HuH-7 (cell line): ENCODE measurements at regions not wholly inside any gene's neighbourhood (a gene's known extent, or its start where the extent isn't known, plus 50 kb on each side); places are given as distances from the start of the nearest gene placed in this dataset.

ENCODE experiments used
- DNase-seq: peaks from one replicate; pipeline ENCODE4 v3.0.0; 2011; ENCODE audit warnings: low spot score

DNA sequence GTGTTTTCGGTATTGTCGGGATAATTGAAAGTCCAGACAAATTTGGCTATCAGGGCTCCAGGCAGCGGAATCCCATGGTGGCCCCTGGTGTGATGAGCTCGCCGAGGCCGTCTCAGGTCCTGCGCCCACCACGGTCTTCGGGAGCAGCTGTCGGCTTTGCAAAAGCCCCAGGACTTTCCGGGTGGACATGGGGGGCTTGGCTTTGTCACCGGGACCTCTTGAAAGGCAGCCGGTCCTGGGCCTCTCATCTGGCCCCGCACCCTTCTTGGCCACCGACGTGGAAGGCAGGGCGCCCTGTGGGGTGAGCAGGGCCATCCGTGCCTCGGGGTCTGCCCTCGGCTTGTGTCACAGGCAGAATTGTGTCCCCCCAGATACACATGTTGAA lies 87.1 kb upstream of the ACTRT2 start:
- no peak for DNase-seq

DNA sequence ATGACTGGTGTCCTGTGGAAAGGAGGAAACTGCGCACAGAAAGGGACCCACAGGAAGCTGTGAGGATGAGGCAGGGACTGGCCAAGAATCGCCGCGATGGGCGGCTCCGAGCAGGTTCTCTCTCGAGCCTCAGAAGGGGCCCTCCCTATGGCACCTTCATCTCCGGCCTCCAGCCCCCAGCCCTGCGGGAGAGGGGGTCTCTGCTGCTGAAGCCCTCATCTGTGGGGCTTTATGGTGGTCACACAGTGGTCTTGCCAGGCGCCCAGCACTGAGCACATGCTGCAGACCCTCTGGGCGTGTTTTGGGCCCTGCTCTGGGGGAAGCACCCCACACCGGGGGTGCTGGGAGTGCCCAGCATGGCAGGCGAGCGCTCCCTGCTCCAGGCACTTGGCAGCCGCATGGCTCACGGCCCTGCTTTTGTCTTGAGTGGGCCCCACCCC lies 86.6 kb upstream of the ACTRT2 start:
- no peak for DNase-seq

DNA sequence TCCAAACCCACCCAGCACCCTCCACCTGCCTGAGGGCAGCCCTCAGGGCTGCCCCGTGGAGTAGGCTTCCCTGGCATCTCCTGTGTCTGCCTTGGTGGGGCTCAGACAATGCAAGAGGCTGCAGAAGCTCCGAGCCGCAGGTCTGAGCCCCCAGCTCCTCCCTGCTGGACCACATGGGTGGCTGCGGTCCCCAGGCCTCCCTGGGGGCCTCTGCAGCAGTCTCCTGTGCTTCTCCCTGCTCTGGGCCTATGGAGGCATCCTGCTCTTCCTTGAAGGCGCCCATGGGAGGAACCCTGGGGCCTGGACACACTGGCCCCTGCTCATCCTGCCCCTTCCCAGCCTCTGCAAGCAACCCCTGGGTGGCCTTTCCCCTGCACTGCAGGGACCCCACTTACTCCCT lies 86.1 kb upstream of the ACTRT2 start:
- no peak for DNase-seq

DNA sequence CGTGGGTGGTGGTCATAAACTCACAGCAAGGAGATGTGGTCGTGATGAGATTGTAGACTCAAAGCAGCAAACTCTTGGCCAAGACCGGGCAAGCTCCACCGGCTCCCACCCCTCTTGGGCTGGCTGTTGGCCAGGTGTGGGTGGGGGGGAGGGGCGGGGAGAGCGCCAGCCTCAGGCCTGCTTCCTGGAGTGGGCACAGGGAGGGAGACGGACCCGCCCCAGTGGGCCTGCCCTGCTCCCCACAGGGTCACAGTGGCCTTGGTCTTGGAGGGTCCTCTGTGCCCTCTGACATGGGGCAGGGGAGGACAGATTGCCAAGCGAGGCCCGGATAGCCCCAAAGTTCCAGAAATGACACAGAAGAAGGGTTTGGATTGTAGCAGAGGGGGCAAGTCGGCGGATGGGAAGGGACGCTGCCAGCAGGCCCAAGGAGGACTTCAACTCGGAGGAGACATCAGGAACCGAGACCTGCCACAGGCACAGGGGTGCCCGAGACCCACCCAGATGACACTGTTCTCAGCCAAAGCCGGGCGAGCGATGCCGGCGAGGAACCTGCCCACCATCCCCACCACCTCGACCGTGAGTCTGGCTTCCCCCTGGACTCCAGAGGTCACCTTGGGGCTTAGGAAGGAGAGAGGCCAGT lies 85.4 kb upstream of the ACTRT2 start:
- DNase-seq, result no peak

DNA sequence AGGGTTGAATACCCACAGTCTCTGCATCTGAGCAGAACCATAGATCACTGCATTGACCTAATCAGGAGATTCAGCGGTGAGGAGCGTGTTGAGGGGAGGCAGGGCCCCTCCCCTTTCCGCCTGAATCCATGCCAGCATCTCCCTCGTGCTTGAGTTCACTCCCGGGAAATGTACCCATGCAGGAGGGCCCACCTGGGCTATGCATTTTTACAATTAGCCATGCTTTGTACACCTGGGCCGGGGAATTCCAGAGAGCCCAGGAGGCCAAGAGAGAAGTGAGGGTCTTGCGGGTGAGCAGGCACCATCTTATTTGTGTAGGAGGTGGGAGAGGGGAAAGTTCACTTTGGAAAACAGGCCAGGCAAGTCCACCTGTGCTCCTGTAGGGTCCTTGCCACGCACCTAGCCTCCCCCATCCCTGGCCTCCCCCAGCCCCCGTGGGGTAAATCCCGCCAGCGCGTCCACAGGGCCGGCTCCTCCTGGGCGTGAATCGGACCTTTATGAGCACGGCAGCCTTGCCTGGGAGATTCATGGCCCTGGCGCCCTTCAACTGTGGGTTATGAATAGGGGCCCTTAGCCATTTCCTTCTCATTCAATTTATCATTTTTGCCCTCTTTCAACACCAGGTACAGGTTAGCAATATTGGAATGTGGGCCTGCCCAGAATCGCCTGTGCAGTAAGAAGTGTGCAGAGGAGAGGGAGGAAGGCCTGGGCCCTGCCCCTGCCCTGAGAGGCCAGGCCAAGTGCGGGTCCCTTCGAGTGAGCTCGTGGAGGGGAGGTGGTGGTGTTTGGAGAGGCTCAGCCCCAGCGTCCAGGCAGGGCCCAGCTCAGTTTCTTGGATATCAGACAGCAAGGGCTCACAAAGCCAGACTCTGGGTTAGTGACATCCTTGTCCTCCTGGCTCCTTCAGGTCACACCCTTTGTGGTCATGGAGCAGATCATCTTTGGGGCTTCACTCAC lies 84.4 kb upstream of the ACTRT2 start:
- DNase-seq, result no peak

DNA sequence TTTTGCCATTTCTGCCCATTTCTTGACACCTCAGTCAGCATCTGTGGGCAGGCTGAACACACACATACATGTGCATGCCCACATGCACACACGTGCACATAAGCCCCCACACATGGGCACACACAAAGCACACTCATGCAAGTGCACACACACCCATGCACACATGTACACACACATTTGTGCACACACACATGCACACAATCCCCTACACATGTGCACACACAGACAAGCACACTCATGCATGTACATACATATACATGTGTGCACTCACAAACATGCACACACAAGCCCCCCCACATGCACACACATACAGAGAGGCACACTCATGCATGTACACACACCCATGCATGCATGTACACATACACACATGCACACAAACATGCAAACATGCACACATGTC lies 83.5 kb upstream of the ACTRT2 start:
- no peak for DNase-seq

DNA sequence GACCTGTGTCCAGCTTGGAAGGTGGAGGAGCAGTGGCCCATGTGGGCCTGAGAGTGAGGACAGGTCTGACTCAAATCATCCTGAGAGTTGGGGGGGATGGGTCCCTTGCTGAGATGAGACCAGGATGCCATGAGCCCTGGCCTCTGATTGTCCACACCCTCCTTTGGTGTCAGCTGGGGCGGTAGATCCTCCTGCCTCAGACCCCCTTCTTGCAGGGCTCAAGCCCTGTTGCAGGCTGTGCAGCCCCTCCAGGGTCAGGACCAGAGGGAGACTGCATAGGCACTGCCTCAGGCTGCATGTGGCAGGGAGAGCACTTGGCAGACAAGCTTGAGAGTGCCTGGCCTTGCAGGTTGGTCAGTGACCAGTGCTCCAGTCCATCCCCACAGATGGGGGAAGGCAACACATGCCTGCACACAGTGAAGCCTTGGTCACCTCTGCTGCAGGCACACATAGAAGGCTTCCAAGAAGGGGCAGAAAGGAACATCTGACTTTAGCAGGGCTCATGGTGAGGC lies 82.2 kb upstream of the ACTRT2 start:
- DNase-seq, result no peak

DNA sequence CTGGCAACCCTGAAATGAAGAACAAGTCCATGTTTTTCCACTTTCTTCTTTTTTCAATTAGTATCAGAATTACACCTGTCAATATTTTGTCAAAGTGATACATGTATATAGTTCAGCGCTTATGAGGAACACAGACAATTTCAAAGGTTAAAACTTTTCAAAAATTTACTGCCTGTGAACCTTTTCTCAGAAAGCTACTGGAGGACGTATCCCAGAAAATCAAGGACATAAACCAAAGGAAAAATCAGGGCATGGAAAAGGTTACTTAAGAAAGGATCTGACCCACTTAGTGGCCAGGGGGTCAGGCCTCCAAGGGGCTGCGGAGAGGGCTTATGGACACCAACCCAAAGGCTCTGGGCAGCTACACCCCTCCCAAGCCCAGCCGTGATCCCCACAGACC lies 81.1 kb upstream of the ACTRT2 start:
- no peak for DNase-seq

DNA sequence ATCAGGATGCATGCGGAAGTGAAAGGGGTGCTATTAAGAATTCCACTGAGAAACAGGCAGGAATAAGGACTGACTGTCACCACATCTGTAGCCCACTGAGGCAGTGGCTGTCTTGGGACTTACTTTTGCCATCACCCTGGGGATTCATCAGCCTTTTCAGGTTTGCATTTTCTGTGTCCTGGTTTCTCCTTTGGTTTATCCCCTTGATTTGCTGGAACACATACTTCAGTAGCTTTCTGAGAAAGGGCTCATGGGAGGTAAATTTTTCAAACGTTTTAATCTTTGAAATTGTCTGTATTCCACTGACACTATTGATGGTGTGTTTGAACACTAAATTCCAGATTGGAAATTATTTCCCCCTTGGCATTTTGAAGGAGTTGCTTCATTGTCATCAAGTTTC lies 80.2 kb upstream of the ACTRT2 start:
- no peak for DNase-seq

DNA sequence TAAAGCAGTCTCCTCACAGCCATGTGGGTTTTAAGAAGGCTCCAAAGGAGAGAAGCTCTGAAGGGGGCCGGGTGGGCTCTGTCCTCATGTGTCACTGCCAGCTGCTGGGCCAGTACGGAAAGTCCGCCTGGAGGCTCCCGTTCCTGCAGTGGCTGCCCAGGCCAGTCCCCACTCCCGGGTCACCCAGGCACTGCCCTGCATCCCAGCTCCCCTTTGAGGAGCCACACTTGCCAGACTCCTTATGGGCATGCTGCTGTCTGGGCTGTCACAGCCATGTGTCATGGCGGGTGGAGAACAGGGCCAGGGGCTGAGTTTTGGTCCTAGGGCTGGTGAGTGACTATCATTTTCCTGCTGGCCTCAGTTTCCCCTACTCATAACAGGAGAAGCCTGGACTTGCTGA lies 79.4 kb upstream of the ACTRT2 start:
- DNase-seq, result no peak

DNA sequence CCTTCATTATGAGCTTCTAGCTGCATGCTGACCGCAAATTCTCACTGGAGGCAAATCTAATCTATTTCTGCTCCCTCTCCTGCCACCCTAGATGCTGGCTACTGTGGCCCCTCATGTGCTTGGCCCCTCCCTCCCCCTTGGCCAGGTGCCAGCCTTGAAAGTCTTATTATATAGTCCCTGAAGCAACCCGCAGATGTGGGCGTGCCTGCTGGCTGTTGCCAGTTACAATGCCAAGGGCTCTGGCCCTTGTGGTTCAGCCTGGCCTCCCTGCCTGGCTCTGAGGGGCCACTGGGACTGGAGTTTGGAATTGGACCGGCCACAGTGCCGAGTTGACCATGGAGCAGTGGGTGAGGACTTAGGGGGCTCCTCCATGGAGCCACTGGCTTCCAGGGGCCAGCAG lies 78.9 kb upstream of the ACTRT2 start:
- DNase-seq, result no peak

DNA sequence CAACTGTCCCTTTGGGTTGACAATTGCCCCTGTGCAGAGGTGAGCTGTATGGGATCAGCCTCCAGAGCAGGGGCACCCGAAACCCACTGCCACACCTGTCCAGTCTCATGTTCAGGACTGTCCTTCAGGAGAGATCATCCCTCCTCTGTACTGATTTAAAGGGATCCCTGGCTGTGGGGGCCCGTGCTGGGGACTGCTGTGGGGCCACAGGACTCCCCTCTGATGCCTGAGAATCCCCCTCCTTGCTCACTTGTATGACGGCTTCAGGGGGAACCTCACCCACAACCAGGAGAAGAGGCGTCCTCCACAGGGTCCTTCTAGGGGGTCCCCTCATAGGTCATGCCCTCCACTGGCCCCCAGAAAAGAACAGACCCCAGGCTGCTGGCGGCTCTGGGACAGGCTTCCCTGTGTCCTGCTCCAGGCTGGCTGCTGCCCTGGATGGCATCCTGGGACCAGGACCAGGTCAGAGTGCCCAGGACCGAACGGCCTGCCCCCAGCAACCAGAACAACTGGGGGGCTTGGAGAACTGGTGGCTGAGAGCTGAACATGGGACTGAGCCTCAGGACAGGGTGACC lies 77.5 kb upstream of the ACTRT2 start:
- no peak for DNase-seq

DNA sequence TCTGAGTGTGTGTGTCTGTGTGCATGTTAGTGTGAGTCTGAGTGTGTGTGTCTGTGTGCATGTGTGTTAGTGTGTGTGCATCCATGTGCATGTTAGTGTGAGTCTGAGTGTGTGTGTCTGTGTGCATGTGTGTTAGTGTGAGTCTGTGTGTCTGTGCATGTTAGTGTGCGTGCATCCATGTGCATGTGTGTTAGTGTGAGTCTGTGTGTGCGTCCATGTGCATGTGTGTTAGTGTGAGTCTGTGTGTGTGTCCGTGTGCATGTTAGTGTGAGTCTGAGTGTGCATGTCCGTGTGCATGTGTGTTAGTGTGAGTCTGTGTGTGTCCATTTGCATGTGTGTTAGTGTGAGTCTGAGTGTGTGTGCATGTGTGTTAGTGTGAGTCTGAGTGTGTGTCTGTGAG lies 76.6 kb upstream of the ACTRT2 start:
- DNase-seq, result no peak

DNA sequence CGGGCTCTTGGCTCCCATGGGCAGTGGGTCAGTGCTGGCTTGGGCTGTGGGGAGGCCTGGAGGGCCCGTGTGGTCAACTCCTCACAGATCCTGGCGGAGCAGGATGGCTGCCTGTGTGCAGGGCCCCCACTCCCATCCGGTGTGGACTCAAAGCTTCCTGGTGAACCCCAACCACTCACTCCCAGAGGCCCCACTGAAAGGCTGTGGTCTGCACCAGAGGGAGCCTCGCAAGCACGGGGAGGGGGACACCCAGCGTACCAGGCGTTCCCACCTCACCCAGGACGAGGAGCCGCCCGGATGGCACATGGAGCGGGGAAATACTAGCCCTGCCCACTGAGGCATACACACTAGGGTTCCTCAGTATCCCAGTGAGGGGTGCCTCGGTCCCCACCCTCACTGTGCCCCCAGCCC lies 75.4 kb upstream of the ACTRT2 start:
- DNase-seq, result no peak

DNA sequence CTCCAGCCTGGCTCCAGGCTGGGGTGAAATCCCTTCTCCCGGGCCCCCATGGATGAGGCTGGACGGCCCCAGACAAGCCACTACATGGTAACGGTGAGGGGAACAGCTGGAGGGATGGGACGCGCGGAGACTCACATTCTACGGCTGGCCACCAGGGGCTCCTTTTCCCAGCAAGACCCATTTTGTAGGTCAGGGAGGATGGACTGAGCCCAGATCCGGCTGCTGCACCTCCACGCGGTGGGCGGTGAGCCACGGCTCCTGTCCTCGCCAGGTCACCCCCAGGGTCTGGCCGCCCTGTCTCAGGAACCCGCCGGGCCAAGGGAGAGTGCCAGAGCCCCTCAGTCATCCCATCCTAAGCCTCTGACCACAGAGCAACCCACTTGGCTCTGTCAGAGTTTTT lies 75.0 kb upstream of the ACTRT2 start:
- DNase-seq, result peak; percentile 53

DNA sequence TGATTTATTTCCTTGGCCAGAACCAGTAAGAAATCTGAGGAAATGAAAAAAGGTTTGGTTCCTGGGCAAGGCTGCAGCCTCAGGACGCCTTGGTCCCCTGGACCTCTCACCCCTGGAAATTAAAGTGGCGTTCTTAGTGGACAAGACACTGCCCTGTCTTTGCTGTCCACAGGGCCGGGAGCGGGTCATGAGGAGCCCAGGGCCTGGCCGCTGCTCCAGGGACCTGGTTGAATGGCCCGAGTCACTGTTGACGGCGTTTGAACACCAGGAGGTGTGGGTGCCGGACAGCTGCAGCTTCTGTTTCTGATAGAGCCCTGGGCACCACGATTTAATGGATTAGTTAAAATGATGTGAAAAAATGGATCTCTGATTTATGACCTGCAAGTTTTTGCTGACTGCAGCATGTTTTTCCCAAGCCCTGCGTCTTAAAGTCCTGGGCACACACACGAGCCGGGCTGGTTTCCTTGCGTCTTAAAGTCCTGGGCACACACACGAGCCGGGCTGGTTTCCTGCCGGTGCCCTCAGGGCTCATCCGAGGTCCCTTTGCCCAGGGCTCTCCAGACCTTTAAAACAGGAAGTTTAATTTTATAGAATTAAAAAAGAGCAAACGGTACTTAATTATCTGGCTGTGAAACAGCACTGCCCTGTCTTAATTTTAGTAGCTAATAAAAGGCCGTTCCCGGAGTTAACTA lies 74.1 kb upstream of the ACTRT2 start:
- no peak for DNase-seq

DNA sequence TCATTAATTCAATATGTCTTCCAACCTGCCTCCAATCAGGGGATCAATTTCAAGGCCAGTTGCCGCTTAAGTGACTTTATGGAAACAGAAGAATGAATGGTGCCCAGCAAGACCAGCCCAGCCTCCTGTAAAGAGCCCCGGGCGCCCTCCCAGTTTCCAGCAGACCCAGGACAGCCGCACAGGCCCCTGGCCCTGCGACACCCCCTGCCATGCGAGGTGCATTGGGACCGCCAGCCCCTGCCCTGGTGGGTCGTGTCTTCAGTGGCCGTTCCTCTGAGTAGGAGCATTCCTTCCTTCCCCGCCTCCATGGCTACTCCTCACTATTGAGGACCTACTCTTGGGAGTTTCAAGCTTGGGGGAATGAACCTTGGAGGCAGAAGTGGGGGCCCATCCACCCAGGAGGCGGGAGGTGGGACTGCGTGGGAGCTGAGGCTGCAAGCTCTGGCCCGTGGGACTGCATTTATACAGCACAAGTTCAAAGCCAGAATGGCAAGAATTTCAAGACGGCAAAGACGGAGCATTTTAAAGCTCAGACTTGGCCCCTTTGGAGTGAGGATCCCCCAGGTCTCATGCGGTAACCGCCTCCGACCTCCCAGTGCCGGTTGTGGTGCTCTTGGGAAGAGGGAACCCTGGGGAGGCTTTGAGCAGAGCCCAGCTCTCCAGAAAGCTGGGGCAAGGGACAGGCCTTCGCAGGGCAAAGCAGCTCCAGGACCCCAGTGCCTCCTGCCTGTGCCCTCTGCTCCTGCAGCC lies 73.1 kb upstream of the ACTRT2 start:
- no peak for DNase-seq

DNA sequence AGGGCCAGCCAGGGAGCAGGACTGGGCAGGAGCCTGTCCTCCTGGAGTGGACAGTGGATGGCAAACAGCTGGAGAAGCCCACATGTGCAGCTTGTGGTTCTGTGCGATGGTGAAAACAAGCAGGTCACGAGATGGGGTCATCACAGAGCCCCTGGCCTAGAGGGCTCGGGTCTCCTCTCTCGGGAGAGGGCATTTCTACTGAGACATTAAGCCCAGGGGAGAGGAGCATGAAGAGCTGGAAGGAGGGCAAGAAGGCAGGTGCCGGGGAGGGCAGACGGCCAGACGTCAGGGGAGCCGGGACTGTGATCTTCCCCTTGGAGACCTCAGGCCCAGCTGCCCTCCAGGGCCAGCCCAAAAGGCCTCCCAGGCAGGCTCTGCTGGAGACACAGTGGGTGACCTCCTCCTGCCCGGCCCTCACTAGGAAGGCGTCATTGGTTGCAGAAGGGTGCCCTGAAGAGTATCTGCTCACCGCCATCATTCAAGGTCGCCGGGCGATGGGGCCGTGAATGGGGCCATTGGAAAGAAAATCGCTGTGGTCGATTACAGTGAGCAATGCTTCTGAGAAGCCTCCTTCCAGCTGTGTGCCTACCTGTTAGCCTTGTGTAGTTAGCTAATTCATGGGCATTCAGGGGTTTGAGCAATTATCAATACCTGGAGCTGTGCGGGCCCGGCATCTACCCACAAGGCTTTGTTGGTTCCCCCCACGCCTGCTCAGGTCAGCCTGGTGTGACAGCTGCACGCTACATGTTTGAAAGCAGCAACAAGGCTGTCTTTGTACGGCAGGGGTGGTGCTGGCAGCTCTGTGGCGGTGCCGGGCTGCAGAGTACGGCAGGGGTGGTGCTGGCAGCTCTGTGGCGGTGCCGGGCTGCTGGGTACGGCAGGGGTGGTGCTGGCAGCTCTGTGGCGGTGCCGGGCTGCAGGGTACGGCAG lies 72.3 kb upstream of the ACTRT2 start:
- no peak for DNase-seq

DNA sequence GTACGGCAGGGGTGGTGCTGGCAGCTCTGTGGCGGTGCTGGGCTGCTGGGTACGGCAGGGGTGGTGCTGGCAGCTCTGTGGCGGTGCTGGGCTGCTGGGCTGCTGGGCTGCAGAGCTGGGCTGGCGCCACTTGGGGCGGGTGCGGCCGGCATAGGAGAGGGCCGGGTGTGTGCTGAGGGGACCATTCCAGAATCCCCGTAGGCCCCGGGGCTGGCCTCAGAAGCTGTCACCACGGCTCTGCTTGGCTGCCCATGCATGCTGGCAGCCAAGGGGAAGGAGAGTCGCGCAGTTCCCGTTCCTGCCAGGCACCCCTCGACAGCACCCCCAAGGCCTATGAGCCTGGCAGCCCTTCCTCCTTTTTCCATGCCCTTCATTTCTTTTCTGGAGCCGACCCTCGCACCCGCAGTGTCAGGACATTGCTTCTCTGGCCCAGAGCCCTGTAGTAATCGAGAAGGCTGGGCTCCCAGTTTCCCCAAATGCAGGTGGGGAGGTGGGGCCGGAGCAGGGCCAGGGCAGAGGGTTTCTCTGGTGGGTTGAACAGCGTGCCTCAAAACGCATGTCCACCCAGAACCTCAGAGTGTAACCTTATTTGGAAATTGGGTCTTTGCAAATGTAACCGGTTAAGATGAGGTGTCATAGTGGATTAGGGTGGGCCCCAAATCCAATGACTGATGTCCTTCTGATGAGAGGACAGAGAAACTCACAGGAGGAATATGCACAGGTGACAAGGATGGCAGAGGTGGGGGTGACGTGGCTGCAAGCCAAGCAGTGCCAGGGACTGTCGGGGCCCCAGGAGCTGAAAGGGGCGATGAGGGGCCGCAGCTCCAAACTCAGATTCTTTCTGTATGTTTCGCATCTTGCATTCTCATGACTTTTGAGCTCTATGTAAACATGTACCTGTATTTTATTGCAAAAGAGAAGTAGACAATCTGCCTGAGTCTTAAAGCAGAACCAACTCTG lies 71.0 kb upstream of the ACTRT2 start:
- no peak for DNase-seq
